Endothelial cell of umbilical vein (primary cell): ENCODE measurements at regions not wholly inside any gene's neighbourhood (a gene's known extent, or its start where the extent isn't known, plus 50 kb on each side); places are given as distances from the start of the nearest gene placed in this dataset.

Experiments used
- BruUV-seq: library from RNA; stranded (reverse); fragments of 400-500 nt; replicated peaks from 2 replicates; lab custom pipeline; 2021; lab: Mats Ljungman, UMichigan
- CTCF ChIA-PET: fragments of 300-600, 350-600 bp; sonication (Branson Sonifier 250); formaldehyde crosslinking; loops from one replicate; lab custom pipeline; 2021; ENCODE audit warnings: antibody characterized with exemption, inconsistent platforms; lab: Charles Lee
- POLR2A ChIA-PET: fragments of 300-600, 350-600 bp; sonication (Branson Sonifier 250); formaldehyde crosslinking; loops from one replicate; lab custom pipeline; 2021; ENCODE audit warnings: antibody characterized with exemption, inconsistent platforms; lab: Charles Lee
- DNase-seq: peaks from one replicate; pipeline ENCODE4 v3.0.0-alpha.2; 2011; ENCODE audit warnings: low read depth, low spot score
- FAIRE-seq: peaks from 2 replicates; lab custom pipeline; 2011; peaks lifted over from hg19 to GRCh38; lab: Jason Lieb, UNC
- H2AFZ ChIP-seq: 2 replicates; pipeline ENCODE4 v1.6.0; 2012; ENCODE audit warnings: low read depth, low read length, control low read depth, inconsistent platforms
- H3K27ac ChIP-seq: 2 replicates; pipeline ENCODE4 v1.5.1; 2011; ENCODE audit warnings: low read depth, mild to moderate bottlenecking, control low read depth, low read length, moderate library complexity; ENCODE audit not compliant: insufficient read depth
- H3K27me3 ChIP-seq, 2 experiments: 2 replicates each; pipeline versions ENCODE4 v1.6.0 to v1.6.1; 2011; ENCODE audit warnings: low read length in 2 of 2, mixed read lengths in 1 of 2; ENCODE audit not compliant: control insufficient read depth in 2 of 2, insufficient read depth in 2 of 2
- H3K36me3 ChIP-seq, 2 experiments: 2 replicates in 1 of 2; 3 replicates in 1 of 2; pipeline ENCODE4 v1.5.1; 2011; ENCODE audit warnings: low read length in 2 of 2, mild to moderate bottlenecking in 1 of 2, moderate library complexity in 1 of 2; ENCODE audit not compliant: control insufficient read depth in 2 of 2, insufficient read depth in 2 of 2; ENCODE audit errors: extremely low read depth in 1 of 2
- H3K4me1 ChIP-seq: 3 replicates; pipeline ENCODE4 v1.5.1; 2011; ENCODE audit warnings: mild to moderate bottlenecking, low read length; ENCODE audit not compliant: control insufficient read depth, insufficient read depth; ENCODE audit errors: extremely low read depth
- H3K4me2 ChIP-seq: 2 replicates; pipeline ENCODE4 v1.6.1; 2011; ENCODE audit warnings: low read length, control low read depth, mixed read lengths; ENCODE audit not compliant: insufficient read depth
- H3K4me3 ChIP-seq, 3 experiments: fragments of 200-600 bp in 1 of 3; sonication (generic), shearing (Covaris generic) in 1 of 3; replicated peaks in 1 of 3; 2 replicates each; pipeline ENCODE4 v1.5.1; 2011 to 2016; ENCODE audit warnings: control low read depth in 3 of 3, low read length in 3 of 3, mild to moderate bottlenecking in 2 of 3, inconsistent platforms in 1 of 3, low read depth in 1 of 3, moderate library complexity in 1 of 3; ENCODE audit not compliant: insufficient read depth in 1 of 3
- H3K79me2 ChIP-seq: 2 replicates; pipeline ENCODE4 v1.6.0; 2012; ENCODE audit warnings: low read length, inconsistent platforms; ENCODE audit not compliant: control insufficient read depth, insufficient read depth
- H3K9ac ChIP-seq: replicated peaks from 2 replicates; pipeline ENCODE3; 2011; ENCODE audit warnings: low read length, control low read depth; ENCODE audit not compliant: insufficient read depth; ENCODE audit errors: extremely low read depth
- H3K9me1 ChIP-seq: replicated peaks from 3 replicates; pipeline ENCODE4 v1.6.0; 2011; ENCODE audit warnings: mild to moderate bottlenecking, low read length; ENCODE audit not compliant: control insufficient read depth, insufficient read depth; ENCODE audit errors: extremely low read depth
- H3K9me3 ChIP-seq: replicated peaks from 2 replicates; pipeline ENCODE4 v1.5.1; 2012; ENCODE audit warnings: low read length, inconsistent platforms; ENCODE audit not compliant: control insufficient read depth, insufficient read depth
- H4K20me1 ChIP-seq: replicated peaks from 2 replicates; pipeline ENCODE3; 2011; ENCODE audit warnings: mild to moderate bottlenecking, low read length; ENCODE audit not compliant: control insufficient read depth, insufficient read depth; ENCODE audit errors: extremely low read depth
- CTCF ChIP-seq, 2 donors: IDR thresholded peaks; 1 replicate in 1 of 2; 2 replicates in 1 of 2; pipeline ENCODE4 v1.5.1; 2011; ENCODE audit warnings: low read length in 2 of 2, mild to moderate bottlenecking in 2 of 2, moderate library complexity in 2 of 2, control low read depth in 1 of 2, inconsistent platforms in 1 of 2, low read depth in 1 of 2; ENCODE audit not compliant: insufficient read depth in 1 of 2; ENCODE audit errors: extremely low read depth in 1 of 2
- EZH2 ChIP-seq: IDR thresholded peaks from 2 replicates; pipeline ENCODE4 v1.6.1; 2012; ENCODE audit warnings: borderline replicate concordance, low read depth, mild to moderate bottlenecking, moderate library complexity, low read length, inconsistent platforms; ENCODE audit not compliant: severe bottlenecking
- FOS ChIP-seq: IDR thresholded peaks from 2 replicates; pipeline ENCODE4 v1.6.1; 2011; ENCODE audit warnings: mild to moderate bottlenecking, low read length, moderate library complexity, borderline replicate concordance; ENCODE audit not compliant: insufficient read depth
- GATA2 ChIP-seq: IDR thresholded peaks from 2 replicates; pipeline ENCODE4 v1.7.0; 2011; ENCODE audit warnings: low read depth, mild to moderate bottlenecking, moderate library complexity, mixed read lengths, low read length; ENCODE audit not compliant: insufficient read length, insufficient read depth
- JUN ChIP-seq: IDR thresholded peaks from 2 replicates; pipeline ENCODE4 v1.6.1; 2011; ENCODE audit warnings: borderline replicate concordance, low read depth; ENCODE audit not compliant: insufficient read length, insufficient read depth
- MAX ChIP-seq: IDR thresholded peaks from 2 replicates; pipeline ENCODE4 v1.6.1; 2011; ENCODE audit not compliant: insufficient read depth, insufficient read length
- MYC ChIP-seq: IDR thresholded peaks from one replicate; pipeline ENCODE4 v1.6.1; 2011; ENCODE audit warnings: mild to moderate bottlenecking, low read depth, low read length
- POLR2A ChIP-seq: IDR thresholded peaks from 2 replicates; pipeline ENCODE4 v1.6.1; 2012; ENCODE audit warnings: low read depth, mild to moderate bottlenecking, control low read depth, low read length
- POLR2AphosphoS5 ChIP-seq: IDR thresholded peaks from 2 replicates; pipeline ENCODE4 v1.6.1; 2012; ENCODE audit warnings: low read depth, mild to moderate bottlenecking, control low read depth, low read length, moderate library complexity; ENCODE audit not compliant: insufficient read depth
- dilution Hi-C: fragments of 300-500 bp; cut with MboI; formaldehyde crosslinking; loops from one replicate; pipeline ENCODE4 v1.15.0; 2019; ENCODE audit warnings: low sequenced_read_pairs; ENCODE audit not compliant: extremely low pct_ligation_motif_present
- intact Hi-C: fragments of 100-400 bp; cut with micrococcal nuclease; formaldehyde crosslinking; loops from one replicate; pipeline ENCODE4 v1.10.0; 2022

DNA sequence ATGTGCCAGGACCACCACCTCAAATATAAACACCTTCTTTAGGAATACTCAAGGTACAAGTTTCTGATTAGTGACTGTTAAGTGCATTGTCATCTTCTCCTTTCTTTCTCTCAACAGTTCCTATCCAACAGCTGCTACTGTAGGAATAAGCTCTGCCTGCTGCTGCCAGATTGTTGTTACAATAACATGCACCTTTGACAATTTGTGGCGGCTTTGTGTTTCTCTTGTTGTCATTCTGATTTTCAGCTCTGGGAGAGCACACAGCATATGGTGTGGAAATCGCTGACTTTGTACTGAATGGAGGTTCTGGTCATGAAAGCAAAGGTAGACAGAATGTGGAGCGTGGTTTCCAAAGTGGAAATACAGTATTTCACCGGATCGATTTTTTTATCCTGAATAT, 182.8 kb downstream of the SEC23IP start:
- no peaks in the 10 kb centered on the region for H3K27me3 ChIP-seq
- no peaks in the 10 kb centered on the region for H3K4me1 ChIP-seq
- H4K20me1 ChIP-seq, result no peaks in the 10 kb centered on the region
- H3K9ac ChIP-seq, result no peak overlapping the region
- BruUV-seq, result no TSS peak
- no peaks in the 10 kb centered on the region for H3K9me3 ChIP-seq
- FAIRE-seq (no peak), DNase-seq (no peak)
- no peak for TF ChIP-seq MAX
- no peak for TF ChIP-seq FOS
- TF ChIP-seq MYC, result no peak
- no peak for TF ChIP-seq POLR2AphosphoS5
- no peak for TF ChIP-seq CTCF (IDR thresholded peaks at IDR 0.05; ENCODE audit: extremely low read depth in 1 of 2, insufficient read depth in 1 of 2, low read depth in 1 of 2, low read length in 2 of 2)
- no peak for TF ChIP-seq POLR2A
- no peak for TF ChIP-seq JUN
- no peak for TF ChIP-seq EZH2
- no peak for TF ChIP-seq GATA2
- no peak overlapping the region for H3K4me2 ChIP-seq
- no peak overlapping the region for H2AFZ ChIP-seq
- ChIA-PET CTCF (no interaction called here), POLR2A (no interaction called here)
- no peaks in the 10 kb centered on the region for H3K36me3 ChIP-seq
- H3K4me3 ChIP-seq, result no peak overlapping the region
- intact Hi-C loops (no loop called here), dilution Hi-C loops (no loop called here)
- H3K9me1 ChIP-seq, result no peaks in the 10 kb centered on the region
- no peaks in the 10 kb centered on the region for H3K79me2 ChIP-seq
- no peak overlapping the region for H3K27ac ChIP-seq
